ENCODE measurements at regions not wholly inside any gene's neighbourhood (a gene's known extent, or its start where the extent isn't known, plus 50 kb on each side); places are given as distances from the start of the nearest gene placed in this dataset.
A peak's percentile ranks its signal among the peaks of the same experiment; 100 is the strongest.
"Not testable (repeated sequence)": the region's sequence is repeated elsewhere in the genome, so short reads cannot be mapped to it uniquely, and the experiment has no call there.

- H3K4me1 ChIP-seq = peaks cover 0 to 15% of the 10 kb centered on the region in 2 donors
- TF ChIP-seq CTCF (IDR thresholded peaks at IDR 0.05) = no peak
- intact Hi-C loops (cut with DNase I) = no loop called here
- no peaks in the 10 kb centered on the region for H3K27me3 ChIP-seq
- DNase-seq = no peak
- no peak overlapping the region for H3K4me3 ChIP-seq
- H3K9me3 ChIP-seq = peaks cover 0 to 13% of the 10 kb centered on the region in 2 donors
- no peak overlapping the region for H3K27ac ChIP-seq
- no peak for ATAC-seq
- H3K36me3 ChIP-seq = no peaks in the 10 kb centered on the region
Measured at GRCh38 chr4:158035662-158036195, 137.1 kb downstream of the GASK1B start.

DNA sequence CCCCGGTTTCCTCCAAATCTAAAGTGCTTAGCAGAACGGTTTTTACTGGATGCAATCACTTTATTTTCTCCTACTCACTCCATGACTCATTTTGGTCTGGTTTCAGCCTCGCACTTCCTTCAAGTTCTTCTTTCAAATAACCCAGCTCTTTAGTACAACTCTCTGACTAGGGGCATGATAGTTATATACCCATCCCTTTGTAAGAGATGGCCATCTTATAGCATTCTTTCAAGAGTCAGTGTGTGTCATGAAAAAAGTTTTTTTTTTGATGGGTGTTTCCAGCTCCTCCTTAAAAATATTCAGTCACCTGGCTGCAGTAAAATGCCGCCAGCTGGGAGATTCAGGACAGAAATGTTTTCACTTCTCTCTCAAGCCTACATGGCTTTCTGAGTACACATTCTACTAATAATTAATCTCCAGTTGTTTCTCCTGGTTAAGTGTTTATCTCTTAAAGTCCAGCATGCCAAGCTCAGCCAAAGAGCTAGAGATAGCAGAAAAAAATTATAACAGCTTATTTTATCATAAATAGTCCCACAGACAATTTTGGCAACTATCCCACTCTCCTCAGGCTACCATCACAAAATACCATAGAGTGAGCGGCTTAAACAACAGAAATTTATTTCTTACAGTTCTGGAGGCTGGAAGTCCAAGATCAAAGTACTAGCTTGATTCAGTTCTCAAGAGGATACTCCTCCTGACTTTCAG is 139.3 kb downstream of the GASK1B start:
- no peak for DNase-seq

GRCh38 chr4:158032733-158033415 is 140.0 kb downstream of the GASK1B start:
- H3K36me3 ChIP-seq = no peaks in the 10 kb centered on the region
- ATAC-seq (no peak), DNase-seq (no peak)
- no peaks in the 10 kb centered on the region for H3K27me3 ChIP-seq
- H3K4me1 ChIP-seq = peaks cover 0 to 15% of the 10 kb centered on the region in 2 donors
- peak overlapping the region in 1 of 2 donors; percentile 72 for H3K27ac ChIP-seq
- H3K4me3 ChIP-seq = no peak overlapping the region
- H3K9me3 ChIP-seq = peaks cover 0 to 11% of the 10 kb centered on the region in 2 donors
- intact Hi-C loops (cut with DNase I) = no loop called here
- no peak for TF ChIP-seq CTCF (IDR thresholded peaks at IDR 0.05)

More for the DNA sequence above, 139.3 kb downstream of the GASK1B start:
- peak overlapping the region in 1 of 2 donors; percentile 72 for H3K27ac ChIP-seq
- ATAC-seq = peak; percentile 71
- H3K36me3 ChIP-seq = no peaks in the 10 kb centered on the region
- peaks cover 0 to 10% of the 10 kb centered on the region in 2 donors for H3K9me3 ChIP-seq
- no peak overlapping the region for H3K4me3 ChIP-seq
- intact Hi-C loops (cut with DNase I) = no loop called here
- no peak for TF ChIP-seq CTCF (IDR thresholded peaks at IDR 0.05)
- peaks cover 0 to 15% of the 10 kb centered on the region in 2 donors for H3K4me1 ChIP-seq
- H3K27me3 ChIP-seq = no peaks in the 10 kb centered on the region

DNA sequence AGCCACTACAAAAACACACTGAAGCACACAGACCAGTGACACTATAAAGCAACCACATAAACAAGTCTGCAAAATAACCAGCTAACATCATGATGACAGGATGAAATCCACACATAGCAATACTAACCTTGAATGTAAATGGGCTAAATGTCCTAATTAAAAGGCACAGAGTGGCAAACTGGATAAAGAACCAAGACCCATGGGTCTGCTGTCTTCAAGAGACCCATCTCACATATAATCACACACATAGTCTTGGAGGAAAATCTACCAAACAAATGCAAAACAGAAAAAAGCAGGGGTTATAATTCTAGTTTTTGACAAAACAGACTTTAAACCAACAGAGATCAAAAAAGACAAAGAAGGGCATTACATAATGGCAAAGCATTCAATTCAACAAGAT is 144.4 kb downstream of the GASK1B start:
- H3K4me1 ChIP-seq; H3K27ac ChIP-seq; H3K27me3 ChIP-seq; DNase-seq; intact Hi-C loops (cut with DNase I); ATAC-seq; H3K4me3 ChIP-seq; H3K36me3 ChIP-seq: not testable (repeated sequence)
- H3K9me3 ChIP-seq = peaks cover 0 to 15% of the 10 kb centered on the region in 2 donors

DNA sequence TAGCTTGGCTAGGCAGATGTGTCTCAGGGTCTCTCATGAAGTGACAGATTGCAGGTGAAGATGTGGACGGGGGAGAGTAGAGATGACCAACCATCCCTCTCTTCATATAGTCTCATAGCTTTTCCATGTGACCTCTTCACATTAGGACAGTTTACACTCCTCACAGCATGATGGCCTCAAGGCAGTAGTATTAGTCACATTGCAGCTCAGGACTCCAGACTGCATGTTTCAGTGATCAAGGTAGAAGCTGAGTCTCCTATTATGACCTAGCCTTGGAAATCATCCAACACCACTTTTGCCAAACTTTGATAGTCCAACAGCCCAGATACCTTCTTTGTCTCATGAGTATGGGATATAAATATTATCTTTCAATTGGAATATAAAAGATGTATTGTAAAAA is 147.7 kb downstream of the GASK1B start:
- no peak for DNase-seq
- H3K27ac ChIP-seq = no peak overlapping the region
- no peak for TF ChIP-seq CTCF (IDR thresholded peaks at IDR 0.05)
- intact Hi-C loops (cut with DNase I) = no loop called here
- peaks cover 0 to 15% of the 10 kb centered on the region in 2 donors for H3K9me3 ChIP-seq
- H3K4me1 ChIP-seq = peaks cover 0 to 6% of the 10 kb centered on the region in 2 donors
- no peak for ATAC-seq
- no peaks in the 10 kb centered on the region for H3K27me3 ChIP-seq
- H3K36me3 ChIP-seq = no peaks in the 10 kb centered on the region
- no peak overlapping the region for H3K4me3 ChIP-seq
